Fibroblast of lung (primary cell): ENCODE measurements at regions not wholly inside any gene's neighbourhood (a gene's known extent, or its start where the extent isn't known, plus 50 kb on each side); places are given as distances from the start of the nearest gene placed in this dataset.

Source experiments
- DNase-seq, 2 donors: peaks; one replicate each; pipeline versions ENCODE4 v3.0.0 to v3.0.0-alpha.2; 2010; ENCODE audit warnings: low read depth in 2 of 2
- H2AFZ ChIP-seq: 2 replicates; pipeline ENCODE4 v1.5.1; 2012; ENCODE audit warnings: low read length, control low read depth, inconsistent platforms
- H3K27ac ChIP-seq: 2 replicates; pipeline ENCODE4 v1.5.1; 2011; ENCODE audit warnings: low read length, control low read depth; ENCODE audit not compliant: insufficient read depth
- H3K27me3 ChIP-seq: 2 replicates; pipeline ENCODE4 v1.5.1; 2011; ENCODE audit warnings: mild to moderate bottlenecking, low read length; ENCODE audit not compliant: control insufficient read depth, insufficient read depth
- H3K36me3 ChIP-seq: 2 replicates; pipeline ENCODE4 v1.5.1; 2011; ENCODE audit warnings: low read length; ENCODE audit not compliant: control insufficient read depth, insufficient read depth
- H3K4me1 ChIP-seq: 2 replicates; pipeline ENCODE4 v1.5.1; 2011; ENCODE audit warnings: low read length; ENCODE audit not compliant: control insufficient read depth, insufficient read depth; ENCODE audit errors: extremely low read depth
- H3K4me2 ChIP-seq: 2 replicates; pipeline ENCODE4 v1.5.1; 2011; ENCODE audit warnings: low read length, control low read depth; ENCODE audit not compliant: insufficient read depth; ENCODE audit errors: extremely low read depth
- H3K4me3 ChIP-seq, 4 experiments: fragments of 200-600 bp in 1 of 4; sonication (generic) in 1 of 4; replicated peaks in 1 of 4; 2 replicates each; pipeline ENCODE4 v1.5.1; 2011 to 2016; ENCODE audit warnings: low read length in 4 of 4, low read depth in 3 of 4, mild to moderate bottlenecking in 3 of 4, control low read depth in 2 of 4, inconsistent platforms in 1 of 4, mixed read lengths in 1 of 4; ENCODE audit not compliant: insufficient read depth in 1 of 4; ENCODE audit errors: control extremely low read depth in 1 of 4
- H3K79me2 ChIP-seq: 2 replicates; pipeline ENCODE4 v1.5.1; 2012; ENCODE audit warnings: mild to moderate bottlenecking, low read length, inconsistent platforms; ENCODE audit not compliant: control insufficient read depth, insufficient read depth
- H3K9ac ChIP-seq: 2 replicates; pipeline ENCODE4 v1.5.1; 2011; ENCODE audit warnings: mild to moderate bottlenecking, low read length, control low read depth; ENCODE audit not compliant: insufficient read depth
- H3K9me3 ChIP-seq: 2 replicates; pipeline ENCODE4 v1.5.1; 2012; ENCODE audit warnings: low read depth, low read length; ENCODE audit not compliant: control insufficient read depth, insufficient read depth
- H4K20me1 ChIP-seq: 2 replicates; pipeline ENCODE4 v1.5.1; 2011; ENCODE audit warnings: low read length; ENCODE audit not compliant: control insufficient read depth, insufficient read depth; ENCODE audit errors: extremely low read depth
- EZH2 ChIP-seq: IDR thresholded peaks from 2 replicates; pipeline ENCODE4 v1.5.1; 2012; ENCODE audit warnings: low read length, control low read depth, mild to moderate bottlenecking; ENCODE audit errors: missing control alignments
- TF ChIP-seq, protein P1 (sequence below), 2 donors: IDR thresholded peaks in 1 of 2; conservative IDR thresholded peaks in 1 of 2; 1 replicate in 1 of 2; 2 replicates in 1 of 2; pipeline ENCODE4 v1.5.1; 2011 to 2012; ENCODE audit warnings: low read length in 2 of 2, control low read depth in 1 of 2, inconsistent platforms in 1 of 2, low read depth in 1 of 2, mild to moderate bottlenecking in 1 of 2

DNA sequence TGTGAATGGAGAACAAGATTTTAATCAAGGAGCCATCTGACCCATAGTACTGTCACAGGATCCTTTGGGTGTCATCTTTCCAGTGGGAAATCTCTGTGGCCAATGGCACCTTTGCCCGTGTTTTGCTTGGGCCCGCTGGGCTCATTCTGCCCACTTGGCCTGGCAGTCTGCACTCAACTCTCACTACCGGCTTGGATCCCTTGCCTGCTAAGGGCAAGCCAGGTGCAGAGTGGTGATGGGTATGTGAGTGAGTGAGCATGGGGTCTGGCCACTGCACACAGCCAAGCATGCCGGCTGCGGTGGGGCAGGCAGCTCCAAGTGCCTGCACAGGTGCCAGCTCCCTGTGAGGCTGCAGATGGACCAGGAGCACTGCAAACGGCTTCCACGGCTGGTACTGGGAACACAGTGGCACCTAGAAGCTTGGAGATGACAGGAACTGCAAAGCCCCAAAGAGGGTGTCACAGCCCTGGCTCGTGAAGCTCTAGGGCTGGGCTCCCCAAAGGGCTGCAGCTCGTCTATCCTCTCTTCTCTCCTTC lies 454.5 kb downstream of the TMA16 start:
- Histone ChIP-seq H3K36me3 (no peaks in the 10 kb centered on the region), H4K20me1 (no peaks in the 10 kb centered on the region)
- no peak for DNase-seq

DNA sequence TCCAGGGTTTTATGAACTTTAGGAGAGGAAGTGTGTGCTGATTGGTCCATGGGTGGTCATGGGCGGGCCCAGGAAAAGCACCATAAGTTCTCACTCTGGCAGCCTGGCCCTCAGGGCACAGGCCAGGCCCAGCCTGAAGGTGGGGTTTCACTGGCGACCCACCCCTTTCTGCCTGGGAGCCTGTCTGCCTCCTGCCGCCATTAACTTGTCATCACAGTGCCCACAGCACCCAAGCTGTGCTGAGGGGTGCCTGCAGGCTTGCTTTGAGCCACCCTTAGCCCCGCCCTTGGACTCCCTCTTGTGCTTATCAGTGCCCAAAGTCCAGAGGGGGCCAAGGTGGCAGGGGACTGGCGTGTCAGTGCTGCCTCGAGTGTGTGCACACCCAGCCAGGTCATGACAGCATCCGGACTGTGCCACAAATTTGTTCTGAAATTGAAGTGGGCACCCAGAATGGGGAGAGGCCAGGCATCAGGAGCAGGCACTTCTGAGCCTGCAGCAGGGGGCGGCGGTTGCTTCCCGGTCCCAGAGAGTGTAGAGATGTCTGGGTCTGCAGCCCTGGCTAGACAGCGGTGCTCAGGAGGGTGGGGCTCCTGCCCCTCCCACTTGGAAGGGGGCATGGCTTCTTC lies 455.6 kb downstream of the TMA16 start:
- no peak for DNase-seq
- no peaks in the 10 kb centered on the region for H4K20me1 ChIP-seq
- no peak overlapping the region for H2AFZ ChIP-seq
- no peaks in the 10 kb centered on the region for H3K9me3 ChIP-seq
- no peak overlapping the region for H3K27ac ChIP-seq
- no peaks in the 10 kb centered on the region for H3K36me3 ChIP-seq
- no peaks in the 10 kb centered on the region for H3K27me3 ChIP-seq
- H3K4me3 ChIP-seq: no peak overlapping the region
- TF ChIP-seq, protein P1, sequence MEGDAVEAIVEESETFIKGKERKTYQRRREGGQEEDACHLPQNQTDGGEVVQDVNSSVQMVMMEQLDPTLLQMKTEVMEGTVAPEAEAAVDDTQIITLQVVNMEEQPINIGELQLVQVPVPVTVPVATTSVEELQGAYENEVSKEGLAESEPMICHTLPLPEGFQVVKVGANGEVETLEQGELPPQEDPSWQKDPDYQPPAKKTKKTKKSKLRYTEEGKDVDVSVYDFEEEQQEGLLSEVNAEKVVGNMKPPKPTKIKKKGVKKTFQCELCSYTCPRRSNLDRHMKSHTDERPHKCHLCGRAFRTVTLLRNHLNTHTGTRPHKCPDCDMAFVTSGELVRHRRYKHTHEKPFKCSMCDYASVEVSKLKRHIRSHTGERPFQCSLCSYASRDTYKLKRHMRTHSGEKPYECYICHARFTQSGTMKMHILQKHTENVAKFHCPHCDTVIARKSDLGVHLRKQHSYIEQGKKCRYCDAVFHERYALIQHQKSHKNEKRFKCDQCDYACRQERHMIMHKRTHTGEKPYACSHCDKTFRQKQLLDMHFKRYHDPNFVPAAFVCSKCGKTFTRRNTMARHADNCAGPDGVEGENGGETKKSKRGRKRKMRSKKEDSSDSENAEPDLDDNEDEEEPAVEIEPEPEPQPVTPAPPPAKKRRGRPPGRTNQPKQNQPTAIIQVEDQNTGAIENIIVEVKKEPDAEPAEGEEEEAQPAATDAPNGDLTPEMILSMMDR (conservative IDR thresholded peaks at IDR 0.05 in 1 of 2, IDR thresholded peaks at IDR 0.05 in 1 of 2; ENCODE audit: low read depth in 1 of 2, low read length in 2 of 2): no peak
- TF ChIP-seq EZH2: no peak
- H3K79me2 ChIP-seq: no peaks in the 10 kb centered on the region
- H3K4me2 ChIP-seq: no peak overlapping the region
- H3K4me1 ChIP-seq: no peaks in the 10 kb centered on the region
- H3K9ac ChIP-seq: no peak overlapping the region

More for the DNA sequence above, 454.5 kb downstream of the TMA16 start:
- no peak for TF ChIP-seq EZH2
- Histone ChIP-seq H3K79me2 (no peaks in the 10 kb centered on the region), H3K27ac (no peak overlapping the region), H3K9ac (no peak overlapping the region), H3K4me2 (no peak overlapping the region), H3K9me3 (no peaks in the 10 kb centered on the region), H3K4me1 (no peaks in the 10 kb centered on the region), H3K27me3 (no peaks in the 10 kb centered on the region), H2AFZ (no peak overlapping the region), H3K4me3 (no peak overlapping the region)

DNA sequence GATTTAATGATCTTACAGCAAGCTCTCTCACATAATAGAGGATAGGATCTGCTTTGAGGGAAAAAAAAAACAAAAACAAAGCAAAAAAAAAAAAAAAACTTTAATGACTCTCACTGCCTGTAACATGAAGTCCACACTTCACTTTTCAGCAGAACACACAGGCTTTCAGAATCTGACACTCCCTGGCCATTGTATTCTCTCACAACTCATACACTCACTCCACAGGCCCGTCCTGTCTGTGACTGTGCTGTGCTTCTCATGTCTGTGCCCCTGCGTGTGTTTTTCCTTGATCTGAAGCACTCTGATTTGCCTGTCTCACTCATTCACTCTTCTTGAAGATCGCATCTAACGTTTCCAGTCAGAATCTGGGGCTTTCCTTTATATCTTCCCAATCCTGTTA lies 460.8 kb downstream of the TMA16 start:
- no peak overlapping the region for H3K27ac ChIP-seq
- H3K79me2 ChIP-seq: no peaks in the 10 kb centered on the region
- no peaks in the 10 kb centered on the region for H3K9me3 ChIP-seq
- TF ChIP-seq EZH2: no peak
- TF ChIP-seq, protein P1 (conservative IDR thresholded peaks at IDR 0.05 in 1 of 2, IDR thresholded peaks at IDR 0.05 in 1 of 2; ENCODE audit: low read depth in 1 of 2, low read length in 2 of 2): no peak
- H3K9ac ChIP-seq: no peak overlapping the region
- no peak overlapping the region for H2AFZ ChIP-seq
- no peaks in the 10 kb centered on the region for H3K27me3 ChIP-seq
- H4K20me1 ChIP-seq: no peaks in the 10 kb centered on the region
- H3K36me3 ChIP-seq: no peaks in the 10 kb centered on the region
- no peak overlapping the region for H3K4me3 ChIP-seq
- DNase-seq: no peak
- no peaks in the 10 kb centered on the region for H3K4me1 ChIP-seq
- H3K4me2 ChIP-seq: no peak overlapping the region
